Kasumi-1 (cell line): ENCODE measurements at regions not wholly inside any gene's neighbourhood (a gene's known extent, or its start where the extent isn't known, plus 50 kb on each side); places are given as distances from the start of the nearest gene placed in this dataset.

ENCODE experiments used
- DNase-seq, 2 experiments: peaks; one replicate each; lab custom pipeline; 2025; lab: John Stamatoyannopoulos, UW

- DNase-seq, result no peak
Measured at GRCh38 chr16:87052506-87052905, 264.7 kb downstream of the C16orf95 start.

GRCh38 chr16:87053016-87053982 is 263.9 kb downstream of the C16orf95 start:
- no peak for DNase-seq

GRCh38 chr16:87054154-87054553 is 263.0 kb downstream of the C16orf95 start:
- DNase-seq, result no peak

- no peak for DNase-seq
Measured at GRCh38 chr16:87054856-87055255, 262.3 kb downstream of the C16orf95 start.

GRCh38 chr16:87056083-87056482 is 261.1 kb downstream of the C16orf95 start:
- DNase-seq, result no peak

- DNase-seq, result no peak
Measured at GRCh38 chr16:87056551-87056950, 260.6 kb downstream of the C16orf95 start.

GRCh38 chr16:87057211-87057881 is 259.8 kb downstream of the C16orf95 start:
- DNase-seq, result no peak

GRCh38 chr16:87057951-87058560 is 259.1 kb downstream of the C16orf95 start:
- DNase-seq, result no peak

GRCh38 chr16:87058728-87059250 is 258.4 kb downstream of the C16orf95 start:
- DNase-seq, result no peak

GRCh38 chr16:87060034-87060986 is 256.9 kb downstream of the C16orf95 start:
- peak in 1 of 2 experiments; percentile 15 for DNase-seq

GRCh38 chr16:87061243-87061920 is 255.8 kb downstream of the C16orf95 start:
- DNase-seq, result no peak

- DNase-seq, result peak; percentile 69 to 79
Measured at GRCh38 chr16:87062569-87063442, 254.4 kb downstream of the C16orf95 start.

GRCh38 chr16:87063543-87063942 is 253.6 kb downstream of the C16orf95 start:
- DNase-seq, result no peak

GRCh38 chr16:87064731-87065445 is 252.3 kb downstream of the C16orf95 start:
- no peak for DNase-seq

GRCh38 chr16:87065446-87066132 is 251.6 kb downstream of the C16orf95 start:
- DNase-seq, result no peak

GRCh38 chr16:87066133-87067002 is 250.8 kb downstream of the C16orf95 start:
- DNase-seq, result no peak

- no peak for DNase-seq
Measured at GRCh38 chr16:87067003-87067556, 250.1 kb downstream of the C16orf95 start.
